Bone marrow (tissue), 2 donors: ENCODE measurements at regions not wholly inside any gene's neighbourhood (a gene's known extent, or its start where the extent isn't known, plus 50 kb on each side); places are given as distances from the start of the nearest gene placed in this dataset.

Experiments
- DNase-seq, 2 donors: peaks; one replicate each; lab custom pipeline; 2025; lab: John Stamatoyannopoulos, UW

DNA sequence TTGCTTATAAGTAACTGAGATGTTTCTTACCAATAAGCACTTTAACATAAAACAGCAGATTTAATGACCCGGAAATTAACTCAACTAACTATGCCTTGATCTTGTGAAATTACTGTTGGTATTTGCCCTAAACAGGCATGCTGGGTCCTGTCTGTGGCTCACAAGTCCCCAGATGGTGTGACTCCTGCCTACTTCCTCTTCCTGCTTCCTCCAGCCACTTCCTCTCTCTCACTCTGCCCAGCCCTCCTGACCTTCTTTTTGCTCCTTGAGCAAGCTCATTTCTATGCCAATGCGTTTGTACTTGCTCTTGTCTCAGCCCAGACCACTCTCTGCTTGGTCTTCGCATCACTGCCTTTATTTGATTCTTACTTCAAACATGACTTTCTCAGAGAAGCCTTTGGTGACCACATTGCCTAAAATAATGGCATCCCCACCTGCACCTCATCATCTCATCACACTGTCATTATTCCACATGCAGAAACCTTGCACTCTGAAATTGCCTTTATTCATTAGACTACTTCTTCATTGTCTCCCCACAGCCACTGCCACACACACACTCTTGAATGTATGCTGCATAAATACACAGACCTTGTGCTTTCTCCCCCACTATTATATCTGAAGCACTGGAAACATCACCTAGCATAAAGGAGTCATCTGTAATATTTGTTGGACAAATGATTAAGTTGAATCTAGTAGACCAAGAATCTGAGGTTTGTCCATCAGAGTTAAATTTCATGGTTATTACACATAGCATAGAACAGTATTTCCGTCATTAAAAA, 256.3 kb upstream of the SEMA6D start:
- DNase-seq = no peak

DNA sequence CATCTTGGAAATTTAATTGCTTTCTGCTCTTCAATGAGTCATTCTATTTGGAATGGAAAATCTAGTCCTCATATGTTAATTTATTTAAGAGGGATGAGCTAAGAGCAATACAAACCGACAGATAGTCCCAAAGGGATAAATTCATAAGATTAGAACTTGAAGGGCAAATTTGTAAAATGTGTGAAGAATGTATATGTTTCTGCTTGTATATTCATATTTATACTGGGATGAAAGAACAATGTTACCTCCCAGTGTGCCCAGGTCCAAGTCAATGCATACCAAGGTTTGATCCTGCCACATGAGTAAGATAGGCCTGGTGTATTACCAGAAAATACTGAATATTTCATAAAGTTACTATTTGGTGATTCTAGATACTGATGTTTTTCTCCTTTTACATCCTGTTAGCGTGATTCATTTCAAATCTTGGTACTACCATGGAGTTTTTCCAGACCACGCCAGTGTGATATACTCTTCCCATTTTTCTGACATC, 255.6 kb upstream of the SEMA6D start:
- DNase-seq = no peak

DNA sequence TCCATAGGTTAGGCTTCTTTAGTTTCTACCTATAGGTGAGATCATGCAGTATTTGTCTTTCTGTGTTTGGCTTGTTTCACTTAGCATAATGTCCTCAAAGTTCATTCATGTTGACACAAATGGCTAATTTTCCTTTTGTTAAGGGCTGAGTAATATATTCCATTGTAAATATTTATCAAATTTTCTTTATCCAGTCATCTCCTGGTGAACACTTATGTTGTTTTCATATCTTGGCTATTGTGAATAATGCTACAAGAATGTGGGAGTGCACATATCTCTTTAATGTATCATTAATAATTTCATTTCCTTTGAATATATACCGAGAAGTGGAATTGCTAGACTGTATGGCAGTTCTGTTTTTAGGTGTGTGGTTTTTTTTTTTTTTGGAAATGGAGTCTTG, 250.9 kb upstream of the SEMA6D start:
- DNase-seq = no peak

DNA sequence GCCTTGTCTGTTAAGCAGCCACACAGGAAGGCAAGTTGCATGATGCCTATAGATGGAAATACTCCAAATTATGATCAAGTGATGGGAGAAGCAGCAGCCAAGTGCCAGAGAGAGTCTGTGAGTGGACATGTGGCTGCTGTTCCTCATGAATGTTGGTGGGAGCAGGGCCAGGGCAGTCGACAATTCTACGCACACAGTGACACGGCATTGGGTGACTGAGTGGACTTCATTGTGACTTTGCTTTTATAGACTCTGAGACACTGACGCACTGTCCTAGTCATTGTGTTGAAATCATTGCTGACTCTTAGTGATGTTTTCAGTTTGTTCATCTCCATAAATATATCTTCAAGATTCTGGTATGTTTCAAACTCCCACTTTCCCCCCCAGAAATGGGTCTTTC, 246.3 kb upstream of the SEMA6D start:
- DNase-seq = no peak

DNA sequence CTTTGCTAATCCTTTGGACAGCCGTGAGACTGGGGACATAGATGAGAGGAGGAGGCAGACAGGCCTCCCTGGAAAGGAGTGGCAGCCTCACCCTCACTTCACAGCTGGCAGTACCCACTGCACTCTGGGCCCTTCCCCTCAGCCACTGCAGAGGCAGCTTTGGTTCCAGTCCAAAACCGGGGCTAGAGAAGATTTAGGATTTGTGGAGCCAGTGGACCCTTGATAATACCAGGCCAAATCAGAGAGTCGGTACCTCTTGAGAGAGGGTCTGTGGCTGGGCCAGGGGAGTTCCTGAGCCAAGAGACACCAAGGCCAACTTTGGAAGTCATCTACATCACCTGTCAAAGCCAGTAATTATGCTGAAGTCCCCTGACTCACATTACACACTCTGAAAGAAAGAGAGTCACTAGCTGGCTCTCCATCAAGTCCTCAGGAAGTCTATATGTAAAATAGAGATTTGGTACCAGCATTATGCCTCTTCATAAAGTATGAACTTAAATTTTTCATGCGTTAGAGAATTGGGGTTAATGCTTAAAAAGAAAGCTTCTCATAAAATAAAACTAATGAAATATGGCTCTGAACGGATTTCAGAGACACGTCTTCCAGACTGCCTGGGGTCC, 244.1 kb upstream of the SEMA6D start:
- DNase-seq = no peak

DNA sequence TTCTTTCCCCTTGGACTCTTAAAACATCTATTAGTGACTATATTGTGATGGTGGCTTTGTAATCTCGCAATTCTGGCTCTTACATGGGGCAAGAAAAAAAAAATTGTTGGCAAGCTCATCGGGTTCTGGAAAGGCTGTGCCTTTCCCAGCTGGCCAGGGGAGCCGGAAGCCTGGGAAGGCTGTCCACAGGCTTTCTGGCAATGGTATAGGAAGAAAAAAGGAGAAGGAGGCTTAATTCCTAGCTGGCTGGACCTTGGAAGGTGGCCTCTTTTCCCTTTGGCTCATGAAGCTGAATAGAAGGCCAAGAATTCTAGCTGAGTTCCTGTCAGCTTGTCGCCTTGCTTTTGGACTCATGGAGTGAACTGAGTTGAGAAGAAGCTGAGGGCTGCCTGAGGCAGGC, 243.5 kb upstream of the SEMA6D start:
- no peak for DNase-seq

DNA sequence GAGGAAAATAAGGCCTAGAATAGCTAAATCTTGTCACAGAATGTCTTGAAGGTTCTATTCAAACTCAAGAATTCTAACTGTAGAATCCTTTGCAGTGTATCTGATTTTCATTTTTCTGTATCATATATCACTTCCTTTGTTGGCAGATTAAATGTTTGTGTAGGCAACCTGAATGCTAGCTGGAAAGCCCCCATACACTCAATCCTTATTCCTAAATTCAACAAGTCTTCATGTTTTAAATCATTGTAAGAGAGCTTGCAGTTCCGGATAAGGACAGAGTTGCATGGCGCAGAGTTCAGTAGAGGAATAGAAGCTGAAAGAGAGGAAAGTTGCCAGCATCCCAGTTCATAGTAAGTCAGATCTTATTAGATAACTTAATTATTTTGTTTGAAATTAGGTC, 242.0 kb upstream of the SEMA6D start:
- no peak for DNase-seq

DNA sequence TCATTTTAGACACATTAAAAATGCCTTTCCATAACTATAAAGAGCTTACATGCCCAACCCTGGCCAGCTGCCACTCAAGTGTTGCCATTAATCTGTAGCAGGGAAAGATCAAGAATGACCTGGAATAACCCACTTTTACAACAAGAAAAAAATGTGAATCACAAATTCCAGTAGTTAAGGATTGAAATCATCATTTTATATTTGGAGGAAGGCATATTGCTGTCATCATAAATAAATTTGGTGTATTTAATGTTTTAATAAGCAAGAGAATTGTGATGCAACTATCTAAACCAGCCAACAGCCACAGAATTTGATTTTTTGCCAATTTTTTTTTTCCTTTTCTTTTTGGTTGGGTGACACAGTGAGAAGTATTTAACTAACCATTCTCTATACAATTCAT, 240.0 kb upstream of the SEMA6D start:
- DNase-seq = no peak

DNA sequence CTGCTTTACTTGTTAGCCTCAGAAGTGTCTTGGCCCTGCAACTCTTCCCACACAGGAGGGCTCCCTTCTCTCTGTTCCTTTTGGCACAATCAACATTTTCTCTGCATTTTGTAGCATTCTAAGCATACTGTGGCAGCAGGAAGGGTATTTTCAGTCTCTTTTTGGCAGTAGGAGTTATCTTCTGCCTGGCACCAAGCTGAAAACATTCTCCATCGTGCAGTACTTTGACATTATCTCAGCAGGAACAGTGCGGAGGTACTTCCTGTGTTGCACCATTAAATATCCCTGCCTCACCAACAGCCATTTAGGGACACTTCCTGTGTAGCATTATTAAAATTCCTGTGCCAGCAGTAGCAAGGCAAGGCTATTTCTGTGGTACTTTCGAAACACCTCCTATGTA, 233.2 kb upstream of the SEMA6D start:
- no peak for DNase-seq

DNA sequence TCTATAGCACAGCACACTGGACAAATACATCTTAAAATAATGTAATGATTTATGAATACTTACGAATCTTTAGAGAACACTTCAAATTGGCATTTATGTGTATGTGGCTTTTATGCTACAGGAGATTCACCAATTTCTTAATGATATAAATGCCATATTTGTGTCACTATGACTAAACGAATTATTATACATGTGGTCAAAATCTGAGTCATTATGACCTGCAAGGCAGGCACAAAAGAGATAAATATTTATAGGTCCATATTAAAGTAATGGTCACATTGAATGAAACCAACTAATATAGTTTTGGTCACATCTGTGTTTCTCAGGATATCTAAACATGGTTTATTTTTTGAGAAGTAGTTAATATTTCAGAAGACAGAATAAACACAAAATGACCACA, 232.3 kb upstream of the SEMA6D start:
- DNase-seq = no peak

DNA sequence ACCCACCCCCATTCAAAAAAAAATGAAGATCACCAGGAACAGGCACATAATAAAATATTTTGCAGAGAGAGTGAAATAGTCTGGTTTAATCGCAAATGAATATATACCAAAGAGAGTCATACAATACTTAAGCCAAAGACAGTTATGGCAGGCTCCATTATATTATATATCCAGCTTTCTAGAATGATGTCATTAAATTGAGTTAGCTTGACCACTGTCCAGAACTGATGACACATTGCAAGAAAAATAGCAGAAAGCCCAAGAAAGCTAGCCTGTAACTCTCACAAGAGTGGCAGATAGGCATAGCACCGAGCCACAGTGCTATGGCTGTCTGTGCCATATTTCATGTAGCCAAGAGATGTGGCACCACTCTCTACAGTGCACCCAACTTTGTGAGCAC, 231.9 kb upstream of the SEMA6D start:
- DNase-seq = no peak

DNA sequence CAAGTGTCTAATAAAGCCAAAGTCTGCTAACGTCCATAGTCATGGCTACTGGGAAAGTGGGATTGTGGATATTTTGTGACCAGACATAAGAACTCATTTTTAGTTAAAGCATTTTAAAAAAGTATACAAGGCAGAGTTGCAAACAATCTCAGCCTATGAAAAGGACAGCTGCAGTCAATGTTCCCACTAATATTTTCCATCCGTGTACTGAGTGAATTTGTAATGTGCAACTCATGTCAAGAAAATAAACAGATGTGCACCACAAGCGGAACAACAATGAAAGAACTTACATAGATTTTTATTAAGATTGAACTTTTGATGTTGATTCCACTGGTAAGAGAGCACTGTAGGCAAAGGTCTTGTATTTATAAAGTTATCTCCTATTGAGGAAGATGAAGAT, 231.3 kb upstream of the SEMA6D start:
- DNase-seq = no peak

DNA sequence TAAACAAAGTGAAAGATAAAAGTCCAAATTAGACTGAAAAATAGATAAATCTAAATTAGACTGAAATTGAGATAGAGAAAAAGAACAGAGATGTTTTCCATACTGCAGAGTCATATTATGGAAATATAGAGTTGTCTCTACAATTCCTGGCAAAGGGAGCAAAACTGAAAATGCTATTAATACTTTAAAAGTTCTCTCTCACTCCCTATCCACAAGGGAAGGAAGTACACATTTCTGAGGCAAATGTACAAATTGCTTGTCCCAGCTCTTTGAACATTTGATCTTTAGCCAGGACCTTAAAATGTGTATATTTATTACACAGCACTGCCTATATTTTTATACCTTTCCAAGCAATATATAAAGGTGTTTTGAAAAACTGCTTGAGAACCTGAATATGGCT, 225.1 kb upstream of the SEMA6D start:
- DNase-seq = no peak

DNA sequence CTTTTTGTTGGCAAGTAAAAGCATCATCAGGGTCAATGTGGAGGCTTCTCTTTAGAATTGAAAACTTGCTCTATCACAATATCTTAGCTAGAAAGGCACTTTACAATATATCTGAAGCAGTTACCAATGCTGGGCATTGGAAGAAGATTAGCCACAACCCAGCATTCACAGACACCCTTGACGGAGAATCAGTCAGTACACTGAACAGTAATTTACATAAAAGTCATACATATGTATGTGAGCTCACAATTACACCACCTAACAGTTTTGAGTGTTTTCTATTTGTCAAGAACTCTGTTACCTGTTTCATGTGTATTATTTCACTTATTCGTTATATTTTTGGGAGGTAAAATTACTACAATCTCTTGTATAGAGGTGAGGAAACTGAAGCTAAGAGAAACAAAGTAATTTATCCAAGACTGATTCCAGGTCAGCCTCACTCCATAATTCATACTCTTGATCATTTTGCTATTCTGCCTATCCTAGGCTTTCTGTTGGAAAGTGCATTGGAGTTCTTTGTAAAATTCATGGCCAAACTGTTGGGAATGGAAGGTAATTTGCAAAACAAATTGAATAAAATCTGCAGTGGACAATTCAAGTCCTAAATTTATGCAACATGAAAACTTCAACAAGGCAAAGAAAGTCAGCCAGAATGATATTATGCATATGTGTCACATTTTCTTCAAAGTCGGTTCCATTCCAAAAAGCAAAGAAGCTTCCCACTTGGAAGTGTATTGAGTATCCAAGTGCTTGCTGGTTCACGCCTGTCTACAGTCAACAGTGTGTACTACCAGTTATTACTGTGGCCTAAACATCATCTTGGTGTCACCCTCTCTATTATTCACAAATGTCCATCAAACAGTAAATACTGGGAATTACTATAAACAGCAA, 223.7 kb upstream of the SEMA6D start:
- DNase-seq = no peak

DNA sequence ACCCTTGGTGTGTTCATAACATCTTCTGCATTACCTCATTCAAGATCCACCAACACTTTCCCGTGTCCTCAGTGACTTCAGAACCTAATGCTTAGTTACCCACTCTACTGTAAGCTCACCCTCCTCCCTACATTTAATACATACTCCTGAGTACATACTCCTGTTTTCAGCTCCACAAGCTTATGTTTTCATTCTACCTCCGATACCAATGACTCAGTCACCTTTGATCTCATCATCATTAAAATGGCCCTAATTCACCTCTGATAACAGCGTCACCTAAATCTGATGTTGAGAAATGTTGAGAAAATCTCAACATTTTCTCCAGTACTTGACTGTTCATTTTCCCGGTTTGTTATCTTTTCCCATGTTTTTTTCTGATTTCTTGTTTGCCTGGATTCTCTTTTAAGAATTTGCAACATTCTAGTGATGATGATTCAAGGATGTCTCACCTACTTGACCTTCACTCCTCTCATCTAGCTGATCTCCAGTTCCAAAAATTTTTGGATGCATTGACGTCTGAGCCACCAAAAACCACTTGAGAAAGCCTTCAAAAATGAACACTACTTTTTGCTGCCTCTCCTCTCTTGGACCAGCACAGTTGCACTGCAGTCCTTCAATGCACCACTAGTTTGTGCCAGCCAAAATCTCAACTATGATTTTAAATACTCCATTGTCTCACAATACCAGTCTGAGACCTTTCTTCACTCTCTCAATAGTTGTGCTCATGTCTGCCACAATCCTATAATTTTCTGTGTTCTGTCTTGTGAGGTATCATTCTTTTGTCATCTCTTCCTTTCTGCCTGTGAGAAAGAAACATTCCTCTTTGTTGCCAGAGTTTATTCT, 220.7 kb upstream of the SEMA6D start:
- DNase-seq = no peak

DNA sequence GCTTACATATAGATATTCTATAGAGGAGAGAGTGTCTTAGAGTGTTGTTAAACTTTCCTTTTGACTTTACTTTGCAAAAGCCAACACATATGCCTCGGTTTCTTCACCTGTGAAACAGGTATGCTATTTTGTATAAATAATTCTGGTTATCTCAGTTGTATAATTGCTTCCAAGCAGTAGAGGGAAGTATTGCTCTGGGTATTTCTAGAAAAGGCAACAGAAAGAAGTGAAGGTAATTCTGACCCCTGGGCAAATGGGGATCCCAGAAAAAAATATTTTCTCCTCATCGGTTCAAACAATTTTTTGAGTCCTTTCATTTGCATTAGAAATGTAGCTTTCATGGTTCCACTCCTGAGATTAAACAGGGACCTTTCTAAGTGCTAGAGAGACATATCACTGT, 216.5 kb upstream of the SEMA6D start:
- DNase-seq = no peak

DNA sequence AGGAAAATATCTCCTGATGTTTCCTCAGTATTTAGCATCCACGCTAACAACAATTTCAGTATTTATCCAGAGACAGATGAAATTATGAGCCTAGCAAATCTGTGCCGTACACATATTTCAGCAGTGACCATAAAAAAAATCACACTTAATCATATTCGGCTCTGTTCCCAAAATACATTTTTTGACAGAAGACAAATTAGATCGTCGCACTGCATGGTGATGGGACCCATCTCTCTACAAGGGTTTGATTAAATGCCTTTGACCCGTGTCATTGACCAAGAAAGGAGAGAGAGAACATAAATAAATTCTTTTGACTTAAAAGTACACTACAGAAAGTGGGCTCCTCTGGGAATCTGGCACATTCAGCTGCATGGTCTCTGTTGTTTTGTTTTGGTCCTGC, 215.3 kb upstream of the SEMA6D start:
- no peak for DNase-seq

DNA sequence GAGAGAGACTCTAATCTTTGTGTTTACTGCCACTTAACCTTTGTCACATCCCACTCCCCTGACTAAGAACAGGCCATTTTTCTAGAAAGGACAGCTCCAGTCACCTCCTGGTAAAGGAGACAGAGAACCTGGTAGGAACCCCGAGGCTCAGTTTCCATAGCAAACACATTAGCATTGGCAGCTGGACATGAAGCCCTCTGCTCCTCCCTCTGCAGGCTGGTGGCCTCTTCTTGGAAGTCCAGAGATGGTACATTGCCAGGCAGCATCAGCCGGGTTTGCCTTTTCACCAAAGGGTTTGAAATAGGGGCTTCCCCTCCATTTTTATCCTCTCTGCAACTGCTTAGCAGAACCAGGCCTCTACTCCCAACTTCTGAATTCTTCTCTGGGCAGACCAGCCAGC, 213.4 kb upstream of the SEMA6D start:
- no peak for DNase-seq

DNA sequence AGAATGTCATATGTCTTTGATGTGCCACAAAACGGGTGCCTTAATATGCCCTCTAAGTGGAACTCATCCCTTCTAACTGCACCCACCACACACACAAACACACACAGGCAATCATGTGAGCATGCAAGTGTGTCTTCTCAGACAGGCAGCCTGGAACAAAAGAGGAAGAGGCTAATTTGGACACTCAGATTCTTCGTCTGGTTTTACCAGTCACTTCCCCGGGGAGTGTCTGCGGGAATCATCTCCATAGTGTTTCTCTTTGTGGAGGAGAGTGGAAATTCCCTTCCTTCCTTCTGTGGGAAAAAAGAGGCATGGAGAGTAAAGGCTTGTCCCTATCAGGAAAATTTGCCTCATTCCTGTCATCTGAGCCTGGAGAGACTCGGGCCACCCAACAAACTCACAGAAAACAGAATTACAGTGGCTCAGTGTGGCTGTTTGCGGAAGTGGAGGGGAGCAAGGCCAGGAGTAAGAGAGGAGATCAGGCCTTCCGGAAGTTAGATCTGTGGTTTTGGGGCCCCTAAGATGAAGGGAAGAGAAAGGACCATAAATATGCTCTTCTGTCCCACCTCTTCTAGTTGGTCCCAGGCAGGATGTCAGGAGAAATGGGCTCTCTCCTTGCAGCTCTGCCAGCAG, 212.6 kb upstream of the SEMA6D start:
- peak in 1 of 2 donors; percentile 54 for DNase-seq

DNA sequence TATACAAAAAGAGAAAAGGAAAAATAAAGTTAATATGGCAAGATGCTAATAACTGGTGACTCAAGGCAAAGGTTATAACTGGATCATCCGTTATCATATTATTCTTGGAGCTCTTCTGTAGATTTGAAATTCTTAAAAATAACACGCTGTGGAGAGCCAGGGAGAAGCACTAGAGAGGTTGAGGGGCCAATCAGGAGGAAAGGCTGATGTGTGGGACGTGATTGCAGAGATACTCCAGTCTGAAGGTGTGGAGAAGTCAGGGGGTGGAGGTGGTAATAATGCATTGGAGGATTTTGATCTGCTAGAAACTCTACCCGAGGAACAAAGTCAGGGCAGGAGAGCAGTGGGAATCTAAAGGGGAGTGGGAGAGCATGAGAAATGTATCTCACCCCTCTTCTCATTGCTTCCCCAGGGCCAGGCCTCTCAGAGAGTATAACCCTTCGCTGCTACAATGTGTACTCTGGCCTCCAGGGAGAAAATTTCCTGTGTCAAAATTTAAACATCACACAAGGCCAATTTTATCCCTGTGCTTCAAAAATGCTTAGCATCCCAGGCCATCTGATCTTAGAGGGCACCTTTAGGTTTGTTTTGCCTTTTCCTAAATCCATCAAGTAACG, 211.5 kb upstream of the SEMA6D start:
- no peak for DNase-seq
